ENCODE measurements at regions not wholly inside any gene's neighbourhood (a gene's known extent, or its start where the extent isn't known, plus 50 kb on each side); places are given as distances from the start of the nearest gene placed in this dataset.

DNA sequence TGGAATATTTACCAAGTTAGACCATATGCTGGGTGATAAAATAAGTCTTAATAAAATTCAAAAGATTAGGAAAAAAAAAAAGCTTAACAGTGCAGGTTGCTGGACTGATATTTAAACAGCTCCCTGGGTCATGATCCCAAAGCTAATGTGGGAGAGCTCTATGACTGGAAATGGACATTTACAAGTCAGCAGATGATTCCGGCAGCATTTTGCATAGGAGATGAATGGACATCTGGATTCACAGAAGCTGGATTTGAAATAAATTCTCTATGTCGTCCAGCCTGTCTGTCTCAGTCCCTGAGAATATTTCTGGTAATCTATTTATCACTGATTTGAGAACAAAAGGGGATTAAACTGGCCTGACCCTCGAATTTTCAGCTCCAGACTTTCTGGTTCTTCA lies 52.3 kb upstream of the KLHL25 start:
- CTCF ChIA-PET: interaction anchor here (1.1 to 1.5 kb wide), 4 partner anchors 9 to 117 kb away, joined by 3 to 8 read pairs (median 3); no protein-coding TSS in a partner anchor
- Mint-ChIP-seq H3K9me3 (ENCODE audit: unreplicated experiment) (peaks cover 11% of the 10 kb centered on the region), H3K4me3 (ENCODE audit: unreplicated experiment) (no peak overlapping the region), H3K27ac (ENCODE audit: low read depth, unreplicated experiment) (no peak overlapping the region), H3K27me3 (ENCODE audit: insufficient read depth, unreplicated experiment) (peaks cover 23% of the 10 kb centered on the region), H3K4me1 (ENCODE audit: insufficient read depth, unreplicated experiment) (no peaks in the 10 kb centered on the region), H3K36me3 (ENCODE audit: insufficient read depth, unreplicated experiment) (no peaks in the 10 kb centered on the region)
- TF ChIP-seq, protein P1, sequence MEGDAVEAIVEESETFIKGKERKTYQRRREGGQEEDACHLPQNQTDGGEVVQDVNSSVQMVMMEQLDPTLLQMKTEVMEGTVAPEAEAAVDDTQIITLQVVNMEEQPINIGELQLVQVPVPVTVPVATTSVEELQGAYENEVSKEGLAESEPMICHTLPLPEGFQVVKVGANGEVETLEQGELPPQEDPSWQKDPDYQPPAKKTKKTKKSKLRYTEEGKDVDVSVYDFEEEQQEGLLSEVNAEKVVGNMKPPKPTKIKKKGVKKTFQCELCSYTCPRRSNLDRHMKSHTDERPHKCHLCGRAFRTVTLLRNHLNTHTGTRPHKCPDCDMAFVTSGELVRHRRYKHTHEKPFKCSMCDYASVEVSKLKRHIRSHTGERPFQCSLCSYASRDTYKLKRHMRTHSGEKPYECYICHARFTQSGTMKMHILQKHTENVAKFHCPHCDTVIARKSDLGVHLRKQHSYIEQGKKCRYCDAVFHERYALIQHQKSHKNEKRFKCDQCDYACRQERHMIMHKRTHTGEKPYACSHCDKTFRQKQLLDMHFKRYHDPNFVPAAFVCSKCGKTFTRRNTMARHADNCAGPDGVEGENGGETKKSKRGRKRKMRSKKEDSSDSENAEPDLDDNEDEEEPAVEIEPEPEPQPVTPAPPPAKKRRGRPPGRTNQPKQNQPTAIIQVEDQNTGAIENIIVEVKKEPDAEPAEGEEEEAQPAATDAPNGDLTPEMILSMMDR (IDR thresholded peaks at IDR 0.05; ENCODE audit: unreplicated experiment): no peak
- POLR2A ChIA-PET: no interaction called here
- DNase-seq (ENCODE audit: unreplicated experiment): no peak
- intact Hi-C loops (cut with micrococcal nuclease): no loop called here
- no TSS peak for BruUV-seq (replicated peaks)

DNA sequence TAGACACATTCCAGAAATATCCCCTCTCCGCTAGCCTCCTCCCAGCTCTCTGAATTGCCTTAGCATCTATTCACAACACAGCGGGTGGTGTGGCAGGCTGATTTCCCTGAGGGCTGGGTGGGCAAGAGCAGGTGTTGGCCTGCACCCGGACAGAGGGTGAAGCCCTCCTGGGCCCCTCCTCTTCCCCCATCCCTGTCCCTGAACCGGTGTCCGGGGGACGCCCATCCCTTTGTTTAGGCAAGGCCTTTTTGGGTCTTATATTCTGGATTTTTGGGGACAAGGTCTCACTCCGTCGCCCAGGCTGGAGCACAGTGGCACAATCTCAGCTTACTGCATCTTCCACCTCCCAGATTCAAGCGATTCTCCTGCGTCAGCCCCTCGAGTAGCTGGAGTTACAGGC lies 55.2 kb upstream of the KLHL25 start:
- CTCF ChIA-PET: interaction anchor here (0.6 to 1.2 kb wide), 3 partner anchors 9 to 512 kb away, joined by 3 to 4 read pairs (median 3); no protein-coding TSS in a partner anchor
- TF ChIP-seq, protein P1 (IDR thresholded peaks at IDR 0.05; ENCODE audit: unreplicated experiment): no peak
- Mint-ChIP-seq H3K4me1 (ENCODE audit: insufficient read depth, unreplicated experiment) (no peaks in the 10 kb centered on the region), H3K9me3 (ENCODE audit: unreplicated experiment) (peaks cover 11% of the 10 kb centered on the region), H3K27ac (ENCODE audit: low read depth, unreplicated experiment) (no peak overlapping the region), H3K36me3 (ENCODE audit: insufficient read depth, unreplicated experiment) (no peaks in the 10 kb centered on the region), H3K27me3 (ENCODE audit: insufficient read depth, unreplicated experiment) (peaks cover 28% of the 10 kb centered on the region), H3K4me3 (ENCODE audit: unreplicated experiment) (no peak overlapping the region)
- DNase-seq (ENCODE audit: unreplicated experiment): no peak
- intact Hi-C loops (cut with micrococcal nuclease): no loop called here
- no TSS peak for BruUV-seq (replicated peaks)
- POLR2A ChIA-PET: no interaction called here

DNA sequence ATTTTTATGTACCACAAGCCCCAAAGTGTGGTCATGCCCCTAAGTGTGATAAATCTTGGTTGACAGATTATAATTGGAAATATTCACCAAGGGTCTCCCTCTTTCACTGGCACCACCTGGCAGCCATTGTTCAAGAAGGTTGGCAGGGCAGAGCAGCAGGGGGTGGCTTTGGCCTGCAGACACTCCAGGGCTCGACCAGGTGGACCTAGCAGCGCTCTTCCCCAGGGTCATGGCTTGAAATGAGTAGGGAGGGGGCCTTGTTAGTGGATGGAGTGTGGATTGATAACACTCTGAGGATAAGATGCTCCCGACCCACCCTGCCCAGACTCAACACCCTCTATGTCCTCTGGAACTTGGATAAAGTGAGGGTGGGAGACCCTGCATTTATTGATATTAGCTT lies 58.2 kb upstream of the KLHL25 start:
- CTCF ChIA-PET: interaction anchor here (0.6 to 2.5 kb wide), 10 partner anchors 11 to 230 kb away, joined by 3 to 12 read pairs (median 4); no protein-coding TSS in a partner anchor
- no TSS peak for BruUV-seq (replicated peaks)
- H3K4me1 Mint-ChIP-seq (ENCODE audit: insufficient read depth, unreplicated experiment): no peaks in the 10 kb centered on the region
- no peaks in the 10 kb centered on the region for H3K9me3 Mint-ChIP-seq (ENCODE audit: unreplicated experiment)
- TF ChIP-seq, protein P1 (IDR thresholded peaks at IDR 0.05; ENCODE audit: unreplicated experiment): no peak
- H3K27ac Mint-ChIP-seq (ENCODE audit: low read depth, unreplicated experiment): no peak overlapping the region
- H3K27me3 Mint-ChIP-seq (ENCODE audit: insufficient read depth, unreplicated experiment): peaks cover 32% of the 10 kb centered on the region
- DNase-seq (ENCODE audit: unreplicated experiment): no peak
- POLR2A ChIA-PET: no interaction called here
- no peak overlapping the region for H3K4me3 Mint-ChIP-seq (ENCODE audit: unreplicated experiment)
- no peaks in the 10 kb centered on the region for H3K36me3 Mint-ChIP-seq (ENCODE audit: insufficient read depth, unreplicated experiment)
- intact Hi-C loops (cut with micrococcal nuclease): no loop called here

DNA sequence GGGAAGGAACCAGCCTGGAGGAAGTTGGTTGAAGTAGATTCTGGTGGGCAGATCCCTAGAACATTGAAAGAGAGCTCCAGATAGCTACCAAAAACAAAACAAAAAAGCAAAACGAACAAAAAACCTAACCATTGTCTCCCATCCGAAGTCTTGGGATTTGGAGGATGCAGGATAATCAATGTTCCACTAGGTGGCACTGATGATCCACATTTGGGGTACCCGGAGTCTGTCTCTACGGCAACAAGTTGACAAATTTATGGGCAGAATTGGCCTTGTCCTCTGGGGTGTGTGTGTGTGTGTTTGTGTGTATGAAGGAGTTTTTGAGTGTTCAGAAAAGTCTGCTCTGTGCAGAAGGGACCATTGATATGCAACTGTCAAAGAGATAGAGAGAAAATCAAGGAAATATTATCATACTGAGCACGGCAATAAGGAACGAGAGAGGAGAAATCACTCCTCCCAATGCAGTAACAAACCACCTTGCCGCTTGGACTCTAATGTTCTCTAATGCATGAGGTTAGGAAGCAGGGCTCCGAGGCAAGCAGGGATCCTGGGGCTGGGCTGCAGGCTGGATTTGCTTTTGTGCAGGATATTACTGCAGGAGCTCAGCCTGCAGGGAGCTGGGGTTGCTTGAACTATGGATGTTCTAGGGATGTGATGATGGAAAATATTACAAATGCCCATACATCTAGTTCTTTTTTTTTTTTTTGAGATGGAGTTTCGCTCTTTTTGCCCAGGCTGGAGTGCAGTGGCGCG lies 59.8 kb upstream of the KLHL25 start:
- intact Hi-C loops (cut with micrococcal nuclease): no loop called here
- TF ChIP-seq, protein P1 (IDR thresholded peaks at IDR 0.05; ENCODE audit: unreplicated experiment): peak; percentile 86
- no peak overlapping the region for H3K27ac Mint-ChIP-seq (ENCODE audit: low read depth, unreplicated experiment)
- BruUV-seq (replicated peaks): no TSS peak
- peak; percentile 73 for DNase-seq (ENCODE audit: unreplicated experiment)
- no peak overlapping the region for H3K4me3 Mint-ChIP-seq (ENCODE audit: unreplicated experiment)
- CTCF ChIA-PET: interaction anchor here (0.6 to 2.5 kb wide), 24 partner anchors 10 to 1848 kb away, joined by 3 to 12 read pairs (median 4); no protein-coding TSS in a partner anchor
- H3K4me1 Mint-ChIP-seq (ENCODE audit: insufficient read depth, unreplicated experiment): no peaks in the 10 kb centered on the region
- peaks cover 41% of the 10 kb centered on the region for H3K27me3 Mint-ChIP-seq (ENCODE audit: insufficient read depth, unreplicated experiment)
- no peaks in the 10 kb centered on the region for H3K9me3 Mint-ChIP-seq (ENCODE audit: unreplicated experiment)
- POLR2A ChIA-PET: interaction anchor here (0.7 kb wide), 1 partner anchor 64 kb away, joined by 3 read pairs; no protein-coding TSS in a partner anchor
- H3K36me3 Mint-ChIP-seq (ENCODE audit: insufficient read depth, unreplicated experiment): peaks cover 6% of the 10 kb centered on the region

Measured in MCF 10A (cell line).